GM12872 (cell line): ENCODE measurements at regions not wholly inside any gene's neighbourhood (a gene's known extent, or its start where the extent isn't known, plus 50 kb on each side); places are given as distances from the start of the nearest gene placed in this dataset.

ENCODE experiments used
- CTCF ChIP-seq: IDR thresholded peaks from 3 replicates; pipeline ENCODE4 v1.5.1; 2011; ENCODE audit warnings: low read depth, mild to moderate bottlenecking, low read length, moderate library complexity; ENCODE audit not compliant: insufficient read depth

- no peak for TF ChIP-seq CTCF
Measured at GRCh38 chr20:47971058-47971791, 185.9 kb upstream of the SULF2 start.

GRCh38 chr20:47970282-47970903, 185.1 kb upstream of the SULF2 start:
- no peak for TF ChIP-seq CTCF

- TF ChIP-seq CTCF = no peak
Measured at GRCh38 chr20:47969426-47969825, 184.1 kb upstream of the SULF2 start.

GRCh38 chr20:47968541-47969310, 183.4 kb upstream of the SULF2 start:
- TF ChIP-seq CTCF = no peak

- TF ChIP-seq CTCF = no peak
Measured at GRCh38 chr20:47964149-47964548, 178.9 kb upstream of the SULF2 start.

GRCh38 chr20:47963022-47963421, 177.7 kb upstream of the SULF2 start:
- no peak for TF ChIP-seq CTCF

GRCh38 chr20:47962286-47962963, 177.1 kb upstream of the SULF2 start:
- TF ChIP-seq CTCF = no peak
